Breast epithelium (tissue), 4 donors: ENCODE measurements at regions not wholly inside any gene's neighbourhood (a gene's known extent, or its start where the extent isn't known, plus 50 kb on each side); places are given as distances from the start of the nearest gene placed in this dataset.
A peak's percentile ranks its signal among the peaks of the same experiment; 100 is the strongest.

Source experiments
- DNase-seq, 2 donors: peaks; one replicate each; pipeline ENCODE4 v3.0.0-alpha.2; 2019; ENCODE audit warnings: low spot score in 2 of 2
- H3K27ac ChIP-seq, 2 donors: fragments of 200-600 bp; sonication (generic) in 1 of 2; one replicate each; pipeline ENCODE4 v1.5.1; 2016 to 2019; ENCODE audit warnings: mild to moderate bottlenecking in 1 of 2
- H3K27me3 ChIP-seq, 2 donors: fragments of 200-600 bp; sonication (generic) in 1 of 2; one replicate each; pipeline versions ENCODE4 v1.5.1 to v1.6.0; 2017 to 2019; ENCODE audit warnings: control low read depth in 1 of 2, mild to moderate bottlenecking in 1 of 2
- H3K36me3 ChIP-seq: fragments of 200-600 bp; one replicate; pipeline ENCODE4 v1.5.1; 2019
- H3K4me1 ChIP-seq, 2 donors: fragments of 200-600 bp; sonication (generic); one replicate each; pipeline ENCODE4 v1.5.1; 2016 to 2019; ENCODE audit warnings: control low read depth in 1 of 2
- H3K4me3 ChIP-seq, 3 donors: fragments of 200-600 bp; sonication (generic); 1 replicate in 2 of 3; 2 replicates in 1 of 3; pipeline ENCODE4 v1.5.1; 2016 to 2019; ENCODE audit warnings: mild to moderate bottlenecking in 3 of 3, moderate library complexity in 2 of 3
- H3K9me3 ChIP-seq, 2 donors: fragments of 200-600 bp; sonication (generic) in 1 of 2; one replicate each; pipeline ENCODE4 v1.5.1; 2016 to 2019; ENCODE audit warnings: control low read depth in 1 of 2
- POLR2A ChIP-seq: fragments of 450-650 bp; IDR thresholded peaks from one replicate; pipeline ENCODE4 v1.6.1; 2016; ENCODE audit warnings: antibody characterized with exemption, mild to moderate bottlenecking, moderate library complexity
- POLR2AphosphoS5 ChIP-seq, 3 donors: sonication (generic); formaldehyde crosslinking; IDR thresholded peaks; one replicate each; pipeline ENCODE4 v1.6.1; 2017; ENCODE audit warnings: antibody characterized with exemption in 3 of 3
- intact Hi-C: fragments of 100-400 bp; cut with DNase I; formaldehyde crosslinking; loops from one replicate; pipeline ENCODE4 v1.15.1; 2023; ENCODE audit warnings: low total_unique reads
- TF ChIP-seq, protein P1 (sequence below), 3 donors: fragments of 450-650 bp; IDR thresholded peaks; one replicate each; pipeline ENCODE4 v1.5.1; 2016 to 2017; ENCODE audit warnings: antibody characterized with exemption in 3 of 3, mild to moderate bottlenecking in 3 of 3, moderate library complexity in 3 of 3

DNA sequence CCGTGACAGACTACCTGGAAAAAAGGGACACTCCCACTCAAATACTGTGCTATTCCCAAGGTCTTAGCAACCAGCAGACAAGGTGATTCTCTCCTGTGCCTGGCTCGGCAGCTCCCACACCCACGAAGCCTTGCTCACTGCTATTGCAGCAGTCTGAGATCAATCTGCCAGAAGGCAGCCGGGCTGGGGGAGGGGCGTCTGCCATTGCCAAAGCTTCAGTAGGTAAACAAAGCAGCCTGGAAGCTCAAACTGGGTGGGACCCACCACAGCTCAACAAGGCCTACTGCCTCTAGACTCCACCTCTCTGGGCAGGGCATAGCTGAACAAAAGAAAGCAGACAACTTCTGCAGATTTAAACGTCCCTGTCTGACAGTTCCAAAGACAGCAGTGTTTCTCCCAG is 128.4 kb upstream of the SETMAR start:
- intact Hi-C loops: no loop called here
- peak in 1 of 2 donors; percentile 60 for DNase-seq

DNA sequence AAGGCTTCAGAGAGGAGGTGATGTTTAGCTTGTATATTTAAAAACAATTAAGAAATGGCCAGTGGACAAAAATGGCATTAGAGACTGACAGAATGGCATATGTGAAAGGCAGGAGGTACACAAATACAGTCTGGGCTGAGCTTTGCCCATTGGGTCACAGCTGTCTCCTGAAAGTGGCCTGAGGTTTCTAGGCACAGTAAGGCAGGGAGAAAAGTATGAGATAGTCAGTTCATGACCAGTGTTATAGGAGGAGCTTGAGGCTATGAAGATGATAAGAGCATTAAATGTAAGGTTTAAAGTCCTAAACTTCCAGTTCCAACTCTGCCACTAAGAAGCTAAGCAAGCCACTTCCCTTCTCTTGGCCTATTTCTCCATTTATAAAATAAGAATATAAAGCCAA is 111.2 kb upstream of the SETMAR start:
- H3K36me3 ChIP-seq: no peaks in the 10 kb centered on the region
- H3K27me3 ChIP-seq: no peaks in the 10 kb centered on the region
- DNase-seq: no peak
- intact Hi-C loops: no loop called here
- H3K27ac ChIP-seq: no peak overlapping the region
- H3K4me3 ChIP-seq: no peak overlapping the region
- peaks cover 0 to 4% of the 10 kb centered on the region in 2 donors for H3K9me3 ChIP-seq
- no peak for TF ChIP-seq POLR2A
- TF ChIP-seq, protein P1, sequence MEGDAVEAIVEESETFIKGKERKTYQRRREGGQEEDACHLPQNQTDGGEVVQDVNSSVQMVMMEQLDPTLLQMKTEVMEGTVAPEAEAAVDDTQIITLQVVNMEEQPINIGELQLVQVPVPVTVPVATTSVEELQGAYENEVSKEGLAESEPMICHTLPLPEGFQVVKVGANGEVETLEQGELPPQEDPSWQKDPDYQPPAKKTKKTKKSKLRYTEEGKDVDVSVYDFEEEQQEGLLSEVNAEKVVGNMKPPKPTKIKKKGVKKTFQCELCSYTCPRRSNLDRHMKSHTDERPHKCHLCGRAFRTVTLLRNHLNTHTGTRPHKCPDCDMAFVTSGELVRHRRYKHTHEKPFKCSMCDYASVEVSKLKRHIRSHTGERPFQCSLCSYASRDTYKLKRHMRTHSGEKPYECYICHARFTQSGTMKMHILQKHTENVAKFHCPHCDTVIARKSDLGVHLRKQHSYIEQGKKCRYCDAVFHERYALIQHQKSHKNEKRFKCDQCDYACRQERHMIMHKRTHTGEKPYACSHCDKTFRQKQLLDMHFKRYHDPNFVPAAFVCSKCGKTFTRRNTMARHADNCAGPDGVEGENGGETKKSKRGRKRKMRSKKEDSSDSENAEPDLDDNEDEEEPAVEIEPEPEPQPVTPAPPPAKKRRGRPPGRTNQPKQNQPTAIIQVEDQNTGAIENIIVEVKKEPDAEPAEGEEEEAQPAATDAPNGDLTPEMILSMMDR (IDR thresholded peaks at IDR 0.05): no peak
- no peak for TF ChIP-seq POLR2AphosphoS5 (IDR thresholded peaks at IDR 0.05)
- no peaks in the 10 kb centered on the region for H3K4me1 ChIP-seq

More for the DNA sequence above, 128.4 kb upstream of the SETMAR start:
- H3K27ac ChIP-seq: no peak overlapping the region
- H3K4me3 ChIP-seq: no peak overlapping the region
- peaks cover 0 to 4% of the 10 kb centered on the region in 2 donors for H3K9me3 ChIP-seq
- H3K4me1 ChIP-seq: no peaks in the 10 kb centered on the region
- TF ChIP-seq, protein P1 (IDR thresholded peaks at IDR 0.05): no peak
- TF ChIP-seq POLR2A (no peak), POLR2AphosphoS5 (IDR thresholded peaks at IDR 0.05) (no peak)
- no peaks in the 10 kb centered on the region for H3K27me3 ChIP-seq
- H3K36me3 ChIP-seq: no peaks in the 10 kb centered on the region

DNA sequence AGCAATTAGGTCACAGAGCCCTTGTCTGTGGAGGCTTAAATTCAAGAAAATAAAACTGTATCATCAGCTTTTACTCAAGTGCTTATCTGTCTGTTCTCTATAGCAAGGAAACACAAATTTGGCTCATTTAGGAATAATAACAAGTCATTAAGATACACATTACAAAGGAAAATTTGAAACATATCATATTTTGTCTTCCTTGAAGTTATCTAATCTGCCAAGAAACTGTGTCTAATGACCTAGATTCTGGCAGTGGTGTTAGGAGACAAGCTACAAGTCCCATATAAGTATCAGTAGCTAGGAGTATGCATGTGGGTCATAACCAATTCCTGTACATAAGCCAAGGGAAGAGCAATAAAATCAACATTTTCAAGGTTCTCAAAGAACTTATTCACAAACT is 108.2 kb upstream of the SETMAR start:
- intact Hi-C loops: no loop called here
- no peaks in the 10 kb centered on the region for H3K27me3 ChIP-seq
- H3K36me3 ChIP-seq: no peaks in the 10 kb centered on the region
- H3K4me3 ChIP-seq: no peak overlapping the region
- no peaks in the 10 kb centered on the region for H3K4me1 ChIP-seq
- H3K27ac ChIP-seq: no peak overlapping the region
- TF ChIP-seq, protein P1 (IDR thresholded peaks at IDR 0.05): no peak
- TF ChIP-seq POLR2A: no peak
- TF ChIP-seq POLR2AphosphoS5 (IDR thresholded peaks at IDR 0.05): no peak
- H3K9me3 ChIP-seq: peaks cover 0 to 4% of the 10 kb centered on the region in 2 donors
- DNase-seq: no peak

DNA sequence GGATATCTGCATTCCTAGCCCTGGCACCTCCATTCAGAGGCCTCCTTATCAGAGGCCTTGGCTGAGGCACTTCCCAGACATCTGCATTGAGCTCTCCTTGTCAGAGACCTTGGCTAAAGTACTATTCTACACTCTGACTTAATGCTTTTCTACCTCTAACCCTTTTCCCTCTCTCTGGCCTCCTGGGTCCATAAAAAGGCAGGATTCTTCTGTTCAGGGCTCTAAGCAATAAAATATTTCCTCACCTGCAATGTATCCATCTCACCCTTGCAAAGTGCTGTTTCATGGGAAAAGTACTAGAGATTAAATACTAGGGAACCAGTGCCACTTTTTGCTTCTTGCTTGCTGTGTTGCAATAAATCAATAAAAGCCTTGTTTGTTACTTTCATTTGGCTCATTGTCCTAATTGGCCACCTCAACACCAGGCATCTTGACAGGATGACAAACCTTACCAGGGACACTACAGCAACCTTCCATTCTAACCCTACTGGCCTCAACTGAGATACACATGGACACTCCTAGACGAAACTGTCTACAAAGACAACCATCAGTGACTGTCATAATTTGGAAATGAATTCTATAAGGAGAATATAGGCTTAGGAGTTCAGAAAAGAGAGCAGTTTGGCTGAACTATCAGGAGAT is 106.5 kb upstream of the SETMAR start:
- H3K9me3 ChIP-seq: peaks cover 0 to 4% of the 10 kb centered on the region in 2 donors
- H3K36me3 ChIP-seq: no peaks in the 10 kb centered on the region
- intact Hi-C loops: no loop called here
- TF ChIP-seq POLR2AphosphoS5 (IDR thresholded peaks at IDR 0.05): no peak
- TF ChIP-seq POLR2A: no peak
- TF ChIP-seq, protein P1 (IDR thresholded peaks at IDR 0.05): no peak
- no peaks in the 10 kb centered on the region for H3K27me3 ChIP-seq
- no peak overlapping the region for H3K4me3 ChIP-seq
- DNase-seq: no peak
- no peak overlapping the region for H3K27ac ChIP-seq
- no peaks in the 10 kb centered on the region for H3K4me1 ChIP-seq

DNA sequence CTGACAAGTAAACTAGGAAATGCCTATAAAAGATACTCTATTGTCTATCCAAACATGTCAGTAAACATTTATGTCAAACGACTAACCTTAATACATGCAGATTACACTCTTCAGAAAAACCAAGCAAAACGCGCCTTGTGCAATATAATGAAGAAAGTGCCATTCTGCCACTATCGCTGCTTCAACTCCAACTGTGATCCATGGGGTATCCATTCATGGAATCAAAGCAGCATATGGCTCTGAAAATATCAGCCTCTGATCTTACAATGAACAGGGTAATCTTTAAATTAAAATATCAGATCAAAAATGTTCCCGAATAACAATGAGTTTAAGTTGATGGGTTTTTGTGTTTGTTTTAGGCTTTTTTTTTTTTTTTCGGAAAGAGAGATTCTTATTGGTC is 105.5 kb upstream of the SETMAR start:
- intact Hi-C loops: no loop called here
- Histone ChIP-seq H3K27ac (no peak overlapping the region), H3K9me3 (peaks cover 0 to under 1% of the 10 kb centered on the region in 2 donors), H3K4me3 (no peak overlapping the region), H3K36me3 (no peaks in the 10 kb centered on the region), H3K4me1 (no peaks in the 10 kb centered on the region), H3K27me3 (no peaks in the 10 kb centered on the region)
- TF ChIP-seq, protein P1 (IDR thresholded peaks at IDR 0.05): no peak
- no peak for TF ChIP-seq POLR2AphosphoS5 (IDR thresholded peaks at IDR 0.05)
- no peak for DNase-seq
